ENCODE measurements at regions not wholly inside any gene's neighbourhood (a gene's known extent, or its start where the extent isn't known, plus 50 kb on each side); places are given as distances from the start of the nearest gene placed in this dataset.

DNA sequence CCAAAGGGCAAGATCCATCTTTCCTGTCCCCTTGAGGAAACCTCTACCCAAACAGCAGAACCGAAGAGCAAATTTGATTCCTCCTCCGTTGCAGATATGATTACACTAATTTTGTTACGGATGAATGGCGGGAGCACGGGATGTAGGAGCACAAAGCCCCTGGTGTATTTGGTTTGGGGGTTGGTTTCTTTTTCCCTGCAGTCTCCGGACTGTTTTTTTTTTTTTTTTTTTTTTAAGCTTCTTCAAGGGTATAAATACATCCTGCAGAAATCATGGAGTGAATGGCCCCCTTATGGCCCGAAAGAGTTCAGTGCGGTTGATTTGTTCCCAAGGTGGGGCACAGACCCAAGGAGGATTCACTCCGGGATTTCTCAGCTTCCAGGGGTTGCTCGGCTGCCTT, 135.3 kb upstream of the SH3BP4 start:
- no peak for DNase-seq

DNA sequence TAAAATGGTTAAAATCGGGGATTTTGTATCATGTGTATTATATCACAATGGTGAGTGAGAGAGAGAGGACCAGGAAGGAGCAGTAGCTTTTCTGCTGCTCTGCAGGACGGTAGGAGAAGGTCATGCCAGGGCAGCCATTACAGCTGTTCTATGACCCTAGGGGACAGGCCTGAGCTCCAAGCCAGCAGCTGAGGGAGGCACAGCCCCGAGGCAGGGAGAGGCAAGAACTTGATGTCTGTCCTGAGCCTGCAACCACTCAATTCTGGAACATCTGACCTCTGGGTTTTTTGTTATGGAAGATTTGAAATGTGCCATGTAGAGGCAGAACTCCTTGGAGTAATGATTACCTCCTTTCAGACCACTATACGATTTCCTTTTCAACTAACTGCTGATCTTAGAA, 135.8 kb upstream of the SH3BP4 start:
- Histone ChIP-seq H3K9ac (ENCODE audit: low read depth in 2 of 2, low read length in 2 of 2) (no peak overlapping the region), H3K9me3 (no peaks in the 10 kb centered on the region), H3K4me1 (no peaks in the 10 kb centered on the region), H3K4me3 (no peak overlapping the region), H3K27ac (no peak overlapping the region), H3K36me3 (no peaks in the 10 kb centered on the region), H3K27me3 (no peaks in the 10 kb centered on the region)
- intact Hi-C loops (cut with DNase I) = no loop called here
- DNase-seq = no peak
- TF ChIP-seq CTCF (IDR thresholded peaks at IDR 0.05) = no peak

More for the DNA sequence above, 135.3 kb upstream of the SH3BP4 start:
- no peak overlapping the region for H3K27ac ChIP-seq
- intact Hi-C loops (cut with DNase I) = no loop called here
- no peaks in the 10 kb centered on the region for H3K27me3 ChIP-seq
- H3K4me3 ChIP-seq = no peak overlapping the region
- no peaks in the 10 kb centered on the region for H3K4me1 ChIP-seq
- no peaks in the 10 kb centered on the region for H3K9me3 ChIP-seq
- no peak for TF ChIP-seq CTCF (IDR thresholded peaks at IDR 0.05)
- H3K9ac ChIP-seq (ENCODE audit: low read depth in 2 of 2, low read length in 2 of 2) = no peak overlapping the region
- H3K36me3 ChIP-seq = no peaks in the 10 kb centered on the region

GRCh38 chr2:234814374-234814773, 137.4 kb upstream of the SH3BP4 start:
- Histone ChIP-seq H3K4me3 (no peak overlapping the region), H3K9ac (ENCODE audit: low read depth in 2 of 2, low read length in 2 of 2) (no peak overlapping the region), H3K27ac (no peak overlapping the region), H3K9me3 (no peaks in the 10 kb centered on the region), H3K4me1 (no peaks in the 10 kb centered on the region), H3K27me3 (no peaks in the 10 kb centered on the region), H3K36me3 (no peaks in the 10 kb centered on the region)
- TF ChIP-seq CTCF (IDR thresholded peaks at IDR 0.05) = no peak
- intact Hi-C loops (cut with DNase I) = no loop called here
- no peak for DNase-seq

- no peak for TF ChIP-seq CTCF (IDR thresholded peaks at IDR 0.05)
- H3K27me3 ChIP-seq = no peaks in the 10 kb centered on the region
- no peaks in the 10 kb centered on the region for H3K36me3 ChIP-seq
- DNase-seq = no peak
- no peak overlapping the region for H3K27ac ChIP-seq
- H3K4me3 ChIP-seq = no peak overlapping the region
- no peaks in the 10 kb centered on the region for H3K4me1 ChIP-seq
- H3K9ac ChIP-seq (ENCODE audit: low read depth in 2 of 2, low read length in 2 of 2) = no peak overlapping the region
- no peaks in the 10 kb centered on the region for H3K9me3 ChIP-seq
- intact Hi-C loops (cut with DNase I) = no loop called here
These were observed 139.0 kb upstream of the SH3BP4 start for GRCh38 chr2:234812851-234813250.

- no peak overlapping the region for H3K27ac ChIP-seq
- no peak for TF ChIP-seq CTCF (IDR thresholded peaks at IDR 0.05)
- no peaks in the 10 kb centered on the region for H3K9me3 ChIP-seq
- intact Hi-C loops (cut with DNase I) = no loop called here
- H3K36me3 ChIP-seq = no peaks in the 10 kb centered on the region
- no peak overlapping the region for H3K4me3 ChIP-seq
- DNase-seq = no peak
- no peaks in the 10 kb centered on the region for H3K4me1 ChIP-seq
- H3K9ac ChIP-seq (ENCODE audit: low read depth in 2 of 2, low read length in 2 of 2) = no peak overlapping the region
- no peaks in the 10 kb centered on the region for H3K27me3 ChIP-seq
These were observed 142.9 kb upstream of the SH3BP4 start for GRCh38 chr2:234808907-234809306.

DNA sequence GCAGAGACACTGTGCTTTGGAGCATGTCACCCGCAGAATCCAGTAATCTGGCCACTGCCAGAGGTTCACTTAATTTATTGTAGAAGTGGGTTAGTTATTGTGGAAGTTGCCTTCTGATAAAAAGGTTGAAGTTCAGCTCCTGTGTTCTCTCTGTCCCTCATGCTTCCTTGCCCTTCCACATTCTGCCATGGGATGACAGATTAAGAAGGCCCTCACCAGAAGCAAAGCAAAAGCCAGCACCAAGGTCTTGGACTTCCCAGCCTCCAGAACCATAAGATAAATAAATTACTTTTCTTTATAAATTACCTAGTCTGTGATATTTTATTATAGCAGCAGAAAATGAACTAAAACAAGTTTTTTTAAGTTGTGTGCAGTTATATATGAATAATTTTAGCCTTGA, 145.0 kb upstream of the SH3BP4 start:
- no peak overlapping the region for H3K4me3 ChIP-seq
- intact Hi-C loops (cut with DNase I) = no loop called here
- H3K36me3 ChIP-seq = no peaks in the 10 kb centered on the region
- no peak overlapping the region for H3K9ac ChIP-seq (ENCODE audit: low read depth in 2 of 2, low read length in 2 of 2)
- H3K27me3 ChIP-seq = no peaks in the 10 kb centered on the region
- no peak for DNase-seq
- H3K9me3 ChIP-seq = no peaks in the 10 kb centered on the region
- H3K4me1 ChIP-seq = no peaks in the 10 kb centered on the region
- TF ChIP-seq CTCF (IDR thresholded peaks at IDR 0.05) = no peak
- no peak overlapping the region for H3K27ac ChIP-seq
